SHP77 (cell line): ENCODE measurements at regions not wholly inside any gene's neighbourhood (a gene's known extent, or its start where the extent isn't known, plus 50 kb on each side); places are given as distances from the start of the nearest gene placed in this dataset.

ENCODE experiments used
- DNase-seq, 2 experiments: peaks; one replicate each; lab custom pipeline; 2025; lab: John Stamatoyannopoulos, UW

- DNase-seq, result no peak
These were observed 55.0 kb downstream of the SOX4 start for GRCh38 chr6:21648475-21649050.

GRCh38 chr6:21653323-21653722 is 59.8 kb downstream of the SOX4 start:
- DNase-seq, result no peak

GRCh38 chr6:21653905-21654304 is 60.4 kb downstream of the SOX4 start:
- DNase-seq, result no peak

- no peak for DNase-seq
These were observed 60.8 kb downstream of the SOX4 start for GRCh38 chr6:21654361-21654760.

- no peak for DNase-seq
These were observed 70.4 kb downstream of the SOX4 start for GRCh38 chr6:21663966-21664313.

- DNase-seq, result no peak
These were observed 71.0 kb downstream of the SOX4 start for GRCh38 chr6:21664314-21665109.

GRCh38 chr6:21665110-21665391 is 71.5 kb downstream of the SOX4 start:
- no peak for DNase-seq

- DNase-seq, result no peak
These were observed 72.0 kb downstream of the SOX4 start for GRCh38 chr6:21665392-21666200.

GRCh38 chr6:21666201-21666691 is 72.7 kb downstream of the SOX4 start:
- DNase-seq, result no peak

GRCh38 chr6:21666853-21667681 is 73.5 kb downstream of the SOX4 start:
- DNase-seq, result no peak

- no peak for DNase-seq
These were observed 75.2 kb downstream of the SOX4 start for GRCh38 chr6:21668795-21669194.

GRCh38 chr6:21676769-21677168 is 83.2 kb downstream of the SOX4 start:
- no peak for DNase-seq

- no peak for DNase-seq
These were observed 85.4 kb downstream of the SOX4 start for GRCh38 chr6:21678990-21679389.

- DNase-seq, result no peak
These were observed 86.3 kb downstream of the SOX4 start for GRCh38 chr6:21679761-21680265.

- no peak for DNase-seq
These were observed 87.1 kb downstream of the SOX4 start for GRCh38 chr6:21680611-21681010.

- DNase-seq, result no peak
These were observed 96.9 kb downstream of the SOX4 start for GRCh38 chr6:21690489-21690888.

GRCh38 chr6:21691685-21692346 is 98.3 kb downstream of the SOX4 start:
- no peak for DNase-seq

- no peak for DNase-seq
These were observed 99.2 kb downstream of the SOX4 start for GRCh38 chr6:21692721-21693120.

GRCh38 chr6:21694168-21694567 is 100.6 kb downstream of the SOX4 start:
- DNase-seq, result no peak

GRCh38 chr6:21707524-21708319 is 114.2 kb downstream of the SOX4 start:
- no peak for DNase-seq

GRCh38 chr6:21708320-21708580 is 114.7 kb downstream of the SOX4 start:
- no peak for DNase-seq
